SH-SY5Y (cell line): ENCODE measurements at regions not wholly inside any gene's neighbourhood (a gene's known extent, or its start where the extent isn't known, plus 50 kb on each side); places are given as distances from the start of the nearest gene placed in this dataset.

Source experiments
- GATA2 ChIP-seq: IDR thresholded peaks from 2 replicates; pipeline ENCODE4 v1.6.1; 2011; ENCODE audit warnings: mild to moderate bottlenecking, low read depth, low read length
- GATA3 ChIP-seq: IDR thresholded peaks from 2 replicates; pipeline ENCODE4 v1.6.1; 2011; ENCODE audit warnings: low read depth, mild to moderate bottlenecking, low read length, moderate library complexity

DNA sequence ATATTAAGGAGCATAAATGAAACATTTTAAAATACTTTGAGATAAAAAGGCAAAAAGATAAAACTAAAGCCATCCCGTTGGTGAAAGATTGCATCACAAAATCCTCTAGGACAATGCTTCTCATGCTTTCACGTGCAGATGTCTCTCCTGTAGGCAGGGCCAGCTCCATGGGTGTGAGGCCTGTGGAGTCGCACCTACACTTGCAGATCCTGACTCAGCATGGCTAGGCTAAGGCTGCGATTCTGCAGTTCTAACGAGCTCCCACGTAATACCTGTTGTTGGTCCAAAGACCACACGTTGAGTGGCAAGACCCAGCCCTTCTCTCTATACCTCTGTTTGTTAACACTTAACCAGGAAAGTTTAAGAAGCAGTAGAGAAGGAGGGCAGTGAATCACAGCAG lies 62.1 kb upstream of the CAPRIN1 start:
- TF ChIP-seq GATA2 (no peak), GATA3 (no peak)
